ENCODE measurements at regions not wholly inside any gene's neighbourhood (a gene's known extent, or its start where the extent isn't known, plus 50 kb on each side); places are given as distances from the start of the nearest gene placed in this dataset.

- H3K4me3 ChIP-seq (ENCODE audit: low read length), result no peak overlapping the region
- TF ChIP-seq CTCF (IDR thresholded peaks at IDR 0.05; ENCODE audit: insufficient read depth, low read depth, low read length, missing control alignments), result no peak
- no peak for DNase-seq (ENCODE audit: low read depth)
Measured at GRCh38 chr5:29518176-29518575, 1675.3 kb upstream of the CDH6 start.

- DNase-seq (ENCODE audit: low read depth), result no peak
- no peak overlapping the region for H3K4me3 ChIP-seq (ENCODE audit: low read length)
- no peak for TF ChIP-seq CTCF (IDR thresholded peaks at IDR 0.05; ENCODE audit: insufficient read depth, low read depth, low read length, missing control alignments)
Measured at GRCh38 chr5:29516224-29516623, 1677.3 kb upstream of the CDH6 start.

GRCh38 chr5:29508131-29508530, 1685.4 kb upstream of the CDH6 start:
- TF ChIP-seq CTCF (IDR thresholded peaks at IDR 0.05; ENCODE audit: insufficient read depth, low read depth, low read length, missing control alignments), result no peak
- DNase-seq (ENCODE audit: low read depth), result no peak
- H3K4me3 ChIP-seq (ENCODE audit: low read length), result no peak overlapping the region

- no peak overlapping the region for H3K4me3 ChIP-seq (ENCODE audit: low read length)
- TF ChIP-seq CTCF (IDR thresholded peaks at IDR 0.05; ENCODE audit: insufficient read depth, low read depth, low read length, missing control alignments), result no peak
- no peak for DNase-seq (ENCODE audit: low read depth)
Measured at GRCh38 chr5:29504411-29504810, 1689.1 kb upstream of the CDH6 start.

- DNase-seq (ENCODE audit: low read depth), result no peak
Measured at GRCh38 chr5:29498860-29499259, 1694.6 kb upstream of the CDH6 start.

GRCh38 chr5:29498412-29498811, 1695.1 kb upstream of the CDH6 start:
- no peak overlapping the region for H3K4me3 ChIP-seq (ENCODE audit: low read length)
- TF ChIP-seq CTCF (IDR thresholded peaks at IDR 0.05; ENCODE audit: insufficient read depth, low read depth, low read length, missing control alignments), result no peak
- no peak for DNase-seq (ENCODE audit: low read depth)

More at GRCh38 chr5:29498860-29499259, 1694.6 kb upstream of the CDH6 start:
- no peak overlapping the region for H3K4me3 ChIP-seq (ENCODE audit: low read length)
- no peak for TF ChIP-seq CTCF (IDR thresholded peaks at IDR 0.05; ENCODE audit: insufficient read depth, low read depth, low read length, missing control alignments)

GRCh38 chr5:29485333-29485732, 1708.2 kb upstream of the CDH6 start:
- no peak for DNase-seq (ENCODE audit: low read depth)
- no peak overlapping the region for H3K4me3 ChIP-seq (ENCODE audit: low read length)
- TF ChIP-seq CTCF (IDR thresholded peaks at IDR 0.05; ENCODE audit: insufficient read depth, low read depth, low read length, missing control alignments), result no peak

All from epithelial cell of esophagus (primary cell).